C4-2B (cell line): ENCODE measurements at regions not wholly inside any gene's neighbourhood (a gene's known extent, or its start where the extent isn't known, plus 50 kb on each side); places are given as distances from the start of the nearest gene placed in this dataset.

Experiments
- CTCF ChIP-seq: fragments of 450-650 bp; conservative IDR thresholded peaks from 2 replicates; pipeline ENCODE4 v1.5.1; 2017; ENCODE audit warnings: mild to moderate bottlenecking
- ZFX ChIP-seq: fragments of 450-650 bp; IDR thresholded peaks from 2 replicates; pipeline ENCODE4 v1.6.1; 2017

DNA sequence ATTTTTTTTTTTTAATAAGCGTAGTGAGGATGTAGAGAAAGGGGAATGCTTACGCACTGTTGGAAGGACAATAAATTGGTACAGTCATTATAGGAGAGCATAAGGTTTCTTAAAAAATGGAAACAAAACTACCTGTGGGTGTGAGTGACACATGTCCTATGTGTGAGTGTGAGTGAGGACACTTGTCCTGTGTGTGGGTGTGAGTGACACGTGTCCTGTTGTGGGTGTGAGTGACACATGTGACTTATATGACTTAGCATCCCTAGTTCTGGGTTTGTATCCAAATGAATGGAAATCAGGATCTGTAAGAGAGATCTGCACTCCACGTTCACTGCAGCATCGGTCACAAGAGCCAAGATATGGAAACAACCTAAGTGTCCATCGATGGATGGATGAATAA is 91.8 kb downstream of the CBLN2 start:
- no peak for TF ChIP-seq CTCF
- TF ChIP-seq ZFX, result no peak
